PC-3 (cell line): ENCODE measurements at regions not wholly inside any gene's neighbourhood (a gene's known extent, or its start where the extent isn't known, plus 50 kb on each side); places are given as distances from the start of the nearest gene placed in this dataset.

Source experiments
- EZH2 ChIP-seq: fragments of 300-600 bp; sonication (generic); IDR thresholded peaks from one replicate; pipeline ENCODE4 v1.6.1; 2017; ENCODE audit warnings: antibody characterized with exemption, mild to moderate bottlenecking, low read length; ENCODE audit not compliant: unreplicated experiment
- TF ChIP-seq, protein P1 (sequence below): fragments of 300-600 bp; sonication (generic); conservative IDR thresholded peaks from 2 replicates; pipeline ENCODE4 v1.5.1; 2017; ENCODE audit warnings: antibody characterized with exemption, low read depth, mild to moderate bottlenecking, low read length

- TF ChIP-seq, protein P1, sequence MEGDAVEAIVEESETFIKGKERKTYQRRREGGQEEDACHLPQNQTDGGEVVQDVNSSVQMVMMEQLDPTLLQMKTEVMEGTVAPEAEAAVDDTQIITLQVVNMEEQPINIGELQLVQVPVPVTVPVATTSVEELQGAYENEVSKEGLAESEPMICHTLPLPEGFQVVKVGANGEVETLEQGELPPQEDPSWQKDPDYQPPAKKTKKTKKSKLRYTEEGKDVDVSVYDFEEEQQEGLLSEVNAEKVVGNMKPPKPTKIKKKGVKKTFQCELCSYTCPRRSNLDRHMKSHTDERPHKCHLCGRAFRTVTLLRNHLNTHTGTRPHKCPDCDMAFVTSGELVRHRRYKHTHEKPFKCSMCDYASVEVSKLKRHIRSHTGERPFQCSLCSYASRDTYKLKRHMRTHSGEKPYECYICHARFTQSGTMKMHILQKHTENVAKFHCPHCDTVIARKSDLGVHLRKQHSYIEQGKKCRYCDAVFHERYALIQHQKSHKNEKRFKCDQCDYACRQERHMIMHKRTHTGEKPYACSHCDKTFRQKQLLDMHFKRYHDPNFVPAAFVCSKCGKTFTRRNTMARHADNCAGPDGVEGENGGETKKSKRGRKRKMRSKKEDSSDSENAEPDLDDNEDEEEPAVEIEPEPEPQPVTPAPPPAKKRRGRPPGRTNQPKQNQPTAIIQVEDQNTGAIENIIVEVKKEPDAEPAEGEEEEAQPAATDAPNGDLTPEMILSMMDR = no peak
- no peak for TF ChIP-seq EZH2
These were observed 311.7 kb upstream of the CCDC196 start for GRCh38 chr14:66174453-66174891.
